KMS-11 (cell line): ENCODE measurements at regions not wholly inside any gene's neighbourhood (a gene's known extent, or its start where the extent isn't known, plus 50 kb on each side); places are given as distances from the start of the nearest gene placed in this dataset.

Experiments
- H2AFZ ChIP-seq: fragments of 200-600 bp; sonication (generic); 2 replicates; pipeline ENCODE4 v1.6.1; 2016; ENCODE audit warnings: antibody characterized with exemption, mixed run types, low read depth
- H3K27ac ChIP-seq: fragments of 200-600 bp; sonication (generic); 2 replicates; pipeline ENCODE4 v1.6.1; 2016; ENCODE audit warnings: mild to moderate bottlenecking, mixed run types
- H3K27me3 ChIP-seq: fragments of 200-600 bp; sonication (generic); 2 replicates; pipeline ENCODE4 v1.6.1; 2017; ENCODE audit warnings: mild to moderate bottlenecking, low read depth, mixed run types, moderate library complexity; ENCODE audit not compliant: insufficient read depth
- H3K36me3 ChIP-seq: fragments of 200-600 bp; sonication (generic); 2 replicates; pipeline ENCODE4 v1.6.1; 2017; ENCODE audit warnings: mild to moderate bottlenecking, mixed run types; ENCODE audit not compliant: insufficient read depth
- H3K4me1 ChIP-seq: fragments of 200-600 bp; sonication (generic); 2 replicates; pipeline ENCODE4 v1.6.1; 2016; ENCODE audit warnings: mild to moderate bottlenecking, low read depth, mixed run types; ENCODE audit not compliant: poor library complexity, severe bottlenecking
- H3K4me2 ChIP-seq: fragments of 200-600 bp; sonication (generic); 2 replicates; pipeline ENCODE4 v1.7.0; 2016; ENCODE audit warnings: mild to moderate bottlenecking, mixed run types
- H3K4me3 ChIP-seq: fragments of 200-600 bp; sonication (generic); IDR thresholded peaks from 2 replicates; pipeline ENCODE4 v1.6.1; 2017; ENCODE audit warnings: low read depth, low read length, mixed read lengths; ENCODE audit not compliant: insufficient read depth
- H3K79me2 ChIP-seq: fragments of 200-600 bp; sonication (generic); 2 replicates; pipeline ENCODE4 v1.6.1; 2016; ENCODE audit warnings: low read depth, mixed run types; ENCODE audit not compliant: insufficient read depth
- H3K9ac ChIP-seq: fragments of 200-600 bp; sonication (generic); 2 replicates; pipeline ENCODE4 v1.6.1; 2016; ENCODE audit warnings: mild to moderate bottlenecking, mixed run types
- H4K20me1 ChIP-seq: fragments of 200-600 bp; sonication (generic); 2 replicates; pipeline ENCODE4 v1.6.1; 2016; ENCODE audit warnings: mild to moderate bottlenecking, mixed run types; ENCODE audit not compliant: insufficient read depth
- TF ChIP-seq, protein P1 (sequence below): fragments of 200-600 bp; sonication (generic); conservative IDR thresholded peaks from 2 replicates; pipeline ENCODE4 v1.6.1; 2017; ENCODE audit warnings: low read depth, mild to moderate bottlenecking, antibody characterized with exemption, low read length, moderate library complexity, mixed read lengths

DNA sequence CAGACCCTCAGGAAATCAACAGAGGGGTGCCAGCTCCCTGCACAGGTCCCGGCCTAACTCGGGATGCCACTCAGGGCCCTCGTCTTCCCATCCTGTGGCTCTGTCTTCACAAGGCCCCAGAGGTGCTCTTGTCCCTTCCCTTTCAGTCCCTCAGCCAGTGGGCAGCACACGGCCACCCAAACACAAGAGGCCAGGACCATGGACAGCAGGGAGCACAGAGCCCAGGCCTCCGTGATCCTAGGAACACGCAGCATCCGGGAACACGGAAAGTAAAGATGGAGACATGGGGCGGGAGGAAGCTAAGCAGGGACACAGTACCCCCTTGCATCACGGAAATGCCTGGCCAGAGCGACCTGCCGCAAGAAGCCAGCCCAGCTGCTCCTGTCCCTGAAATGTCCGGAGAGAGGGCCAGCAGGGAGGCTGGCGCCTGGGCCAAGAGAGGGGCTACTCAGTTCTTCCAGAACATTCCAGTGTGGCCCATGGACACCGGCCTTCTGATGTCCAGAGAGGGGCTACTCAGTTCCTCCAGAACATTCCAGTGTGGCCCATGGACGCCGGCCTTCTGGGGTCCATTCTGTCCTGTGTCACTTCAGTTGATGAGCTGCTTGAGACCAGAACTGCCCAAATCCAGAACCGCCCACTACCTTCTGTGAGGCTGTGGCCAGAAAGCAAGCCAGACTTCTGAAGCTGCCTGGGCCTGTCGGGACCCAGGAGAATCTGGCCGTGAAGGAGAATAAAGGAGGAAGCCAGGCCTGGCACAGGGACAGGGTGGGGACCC lies 274.0 kb downstream of the BRD1 start:
- no peak overlapping the region for H2AFZ ChIP-seq
- H3K9ac ChIP-seq = no peak overlapping the region
- no peak overlapping the region for H3K27ac ChIP-seq
- H3K4me2 ChIP-seq = no peak overlapping the region
- no peak overlapping the region for H3K4me3 ChIP-seq
- no peaks in the 10 kb centered on the region for H4K20me1 ChIP-seq
- H3K79me2 ChIP-seq = no peaks in the 10 kb centered on the region
- H3K27me3 ChIP-seq = peaks cover 5% of the 10 kb centered on the region; the same call in 1 of the 2 replicates
- H3K4me1 ChIP-seq = no peaks in the 10 kb centered on the region
- TF ChIP-seq, protein P1, sequence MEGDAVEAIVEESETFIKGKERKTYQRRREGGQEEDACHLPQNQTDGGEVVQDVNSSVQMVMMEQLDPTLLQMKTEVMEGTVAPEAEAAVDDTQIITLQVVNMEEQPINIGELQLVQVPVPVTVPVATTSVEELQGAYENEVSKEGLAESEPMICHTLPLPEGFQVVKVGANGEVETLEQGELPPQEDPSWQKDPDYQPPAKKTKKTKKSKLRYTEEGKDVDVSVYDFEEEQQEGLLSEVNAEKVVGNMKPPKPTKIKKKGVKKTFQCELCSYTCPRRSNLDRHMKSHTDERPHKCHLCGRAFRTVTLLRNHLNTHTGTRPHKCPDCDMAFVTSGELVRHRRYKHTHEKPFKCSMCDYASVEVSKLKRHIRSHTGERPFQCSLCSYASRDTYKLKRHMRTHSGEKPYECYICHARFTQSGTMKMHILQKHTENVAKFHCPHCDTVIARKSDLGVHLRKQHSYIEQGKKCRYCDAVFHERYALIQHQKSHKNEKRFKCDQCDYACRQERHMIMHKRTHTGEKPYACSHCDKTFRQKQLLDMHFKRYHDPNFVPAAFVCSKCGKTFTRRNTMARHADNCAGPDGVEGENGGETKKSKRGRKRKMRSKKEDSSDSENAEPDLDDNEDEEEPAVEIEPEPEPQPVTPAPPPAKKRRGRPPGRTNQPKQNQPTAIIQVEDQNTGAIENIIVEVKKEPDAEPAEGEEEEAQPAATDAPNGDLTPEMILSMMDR = no peak
- no peaks in the 10 kb centered on the region for H3K36me3 ChIP-seq

DNA sequence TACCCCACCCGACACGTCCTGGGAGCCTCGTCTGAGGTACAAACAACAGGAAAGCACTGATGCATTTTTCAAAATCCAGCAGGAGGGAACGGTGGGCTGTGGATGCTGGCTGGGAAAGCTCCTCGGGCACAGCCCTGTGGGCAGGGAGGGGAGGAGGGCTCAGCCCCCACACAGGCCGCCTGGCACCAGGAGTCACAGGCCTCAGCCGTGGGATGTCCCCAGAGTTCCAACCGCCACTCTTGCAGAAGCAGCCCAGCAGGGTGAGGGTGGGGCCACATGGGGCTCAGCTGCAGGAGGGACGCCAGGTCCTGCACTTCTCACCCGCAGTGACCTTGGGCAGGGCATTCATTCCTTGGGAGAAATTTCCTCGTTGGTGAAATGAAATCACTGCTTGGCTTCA lies 274.6 kb downstream of the BRD1 start:
- Histone ChIP-seq H4K20me1 (no peaks in the 10 kb centered on the region), H3K9ac (no peak overlapping the region), H3K4me3 (no peak overlapping the region), H3K27ac (no peak overlapping the region), H3K27me3 (peaks cover 5% of the 10 kb centered on the region; the same call in 1 of the 2 replicates), H3K4me1 (no peaks in the 10 kb centered on the region), H3K79me2 (no peaks in the 10 kb centered on the region), H2AFZ (no peak overlapping the region), H3K4me2 (no peak overlapping the region), H3K36me3 (no peaks in the 10 kb centered on the region)
- TF ChIP-seq, protein P1 = no peak

DNA sequence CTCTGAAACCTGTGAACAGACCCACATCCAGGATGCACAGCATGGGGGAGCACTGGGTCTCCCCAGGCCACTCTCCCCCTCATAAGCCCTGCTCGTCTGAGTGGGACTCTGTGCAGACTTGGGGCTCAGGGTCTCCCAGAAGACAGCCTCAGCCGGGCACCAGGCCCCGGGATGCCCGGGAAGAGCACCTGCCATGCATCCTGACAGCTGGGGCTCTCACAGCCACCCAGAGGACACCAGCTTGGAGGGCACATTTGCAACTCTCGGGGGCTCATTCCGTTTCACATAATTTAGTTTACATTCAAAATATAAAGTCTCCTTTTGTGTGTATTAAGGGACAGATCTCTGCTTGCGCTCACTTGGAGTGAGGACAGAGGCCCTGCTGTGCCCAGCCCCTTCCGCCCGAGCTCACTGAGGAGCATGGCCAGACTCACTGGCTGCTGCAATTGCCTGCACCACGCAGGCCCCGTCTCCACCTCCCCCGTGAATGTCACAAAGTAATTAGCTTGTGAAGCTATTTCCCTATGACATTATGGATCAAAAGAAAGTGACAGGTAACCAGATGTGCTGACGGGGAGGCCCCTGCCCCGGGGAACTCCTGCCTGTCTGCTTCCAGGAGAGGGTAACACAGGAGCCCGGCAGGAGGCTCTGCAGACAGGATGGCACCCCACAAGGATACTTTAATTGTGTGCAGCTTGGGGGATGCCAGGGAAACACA lies 275.6 kb downstream of the BRD1 start:
- Histone ChIP-seq H3K27me3 (peaks cover 5% of the 10 kb centered on the region; the same call in 1 of the 2 replicates), H3K4me1 (no peaks in the 10 kb centered on the region), H4K20me1 (no peaks in the 10 kb centered on the region)

DNA sequence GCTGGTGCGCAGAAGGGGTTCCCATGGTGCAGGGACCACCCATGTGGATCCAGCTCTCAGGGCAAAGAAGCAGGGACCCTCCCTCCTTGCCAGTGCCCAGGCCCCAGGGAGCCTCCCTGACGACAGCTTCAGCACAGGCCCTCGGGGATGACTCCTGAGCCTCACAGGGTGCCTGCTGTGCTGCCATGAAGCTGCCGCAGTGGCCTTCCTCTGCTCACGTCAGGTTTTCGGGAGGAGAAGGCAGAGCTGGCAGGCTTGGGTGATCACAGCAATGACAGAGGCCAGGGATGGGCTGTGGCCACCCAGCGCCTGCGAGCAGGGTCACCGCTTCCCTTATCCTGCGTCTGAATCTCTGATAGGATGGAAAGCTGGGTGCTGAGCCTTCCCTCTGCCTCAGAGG lies 276.2 kb downstream of the BRD1 start:
- H3K36me3 ChIP-seq = no peaks in the 10 kb centered on the region
- H3K4me3 ChIP-seq = no peak overlapping the region
- H3K9ac ChIP-seq = no peak overlapping the region
- H4K20me1 ChIP-seq = no peaks in the 10 kb centered on the region
- H3K4me1 ChIP-seq = no peaks in the 10 kb centered on the region
- H3K27me3 ChIP-seq = no peaks in the 10 kb centered on the region; the same call in 1 of the 2 replicates
- TF ChIP-seq, protein P1 = no peak
- no peaks in the 10 kb centered on the region for H3K79me2 ChIP-seq
- no peak overlapping the region for H3K27ac ChIP-seq
- H2AFZ ChIP-seq = no peak overlapping the region
- no peak overlapping the region for H3K4me2 ChIP-seq

More for the DNA sequence above, 275.6 kb downstream of the BRD1 start:
- Histone ChIP-seq H3K4me3 (no peak overlapping the region), H3K4me2 (no peak overlapping the region), H2AFZ (no peak overlapping the region), H3K27ac (no peak overlapping the region), H3K9ac (no peak overlapping the region), H3K36me3 (no peaks in the 10 kb centered on the region), H3K79me2 (no peaks in the 10 kb centered on the region)
- TF ChIP-seq, protein P1 = no peak
